Amygdala (tissue), 56 donors: ENCODE measurements at regions not wholly inside any gene's neighbourhood (a gene's known extent, or its start where the extent isn't known, plus 50 kb on each side); places are given as distances from the start of the nearest gene placed in this dataset.
"Not testable (repeated sequence)": the region's sequence is repeated elsewhere in the genome, so short reads cannot be mapped to it uniquely, and the experiment has no call there.

Experiments
- DNase-seq, 56 donors: peaks; one replicate each; lab custom pipeline; 2025; lab: John Stamatoyannopoulos, UW

GRCh38 chr3:146382386-146382785 lies 87.0 kb downstream of the PLSCR2 start:
- no peak for DNase-seq

GRCh38 chr3:146380046-146380445 lies 89.3 kb downstream of the PLSCR2 start:
- DNase-seq = no peak

GRCh38 chr3:146375219-146375618 lies 94.1 kb downstream of the PLSCR2 start:
- no peak for DNase-seq

GRCh38 chr3:146374146-146374545 lies 95.2 kb downstream of the PLSCR2 start:
- DNase-seq = no peak

GRCh38 chr3:146371902-146372301 lies 97.5 kb downstream of the PLSCR2 start:
- DNase-seq = no peak

- DNase-seq = no peak
Observed at GRCh38 chr3:146368882-146369523, 100.4 kb downstream of the PLSCR2 start.

GRCh38 chr3:146359841-146360240 lies 108.9 kb upstream of the PLSCR4 start:
- no peak for DNase-seq

- DNase-seq = not testable (repeated sequence)
Observed at GRCh38 chr3:146354421-146354820, 103.5 kb upstream of the PLSCR4 start.

- DNase-seq = no peak
Observed at GRCh38 chr3:146350852-146351251, 99.9 kb upstream of the PLSCR4 start.

GRCh38 chr3:146345900-146346299 lies 95.0 kb upstream of the PLSCR4 start:
- DNase-seq = no peak

GRCh38 chr3:146343551-146343950 lies 92.6 kb upstream of the PLSCR4 start:
- no peak for DNase-seq

GRCh38 chr3:146342989-146343388 lies 92.1 kb upstream of the PLSCR4 start:
- no peak for DNase-seq

- no peak for DNase-seq
Observed at GRCh38 chr3:146339349-146339748, 88.4 kb upstream of the PLSCR4 start.

- DNase-seq = no peak
Observed at GRCh38 chr3:146337991-146338390, 87.1 kb upstream of the PLSCR4 start.

GRCh38 chr3:146335386-146335785 lies 84.5 kb upstream of the PLSCR4 start:
- DNase-seq = no peak

- DNase-seq = peak in 8 of 56 donors; percentile 1 to 10 (median 6)
Observed at GRCh38 chr3:146334151-146334550, 83.2 kb upstream of the PLSCR4 start.

- DNase-seq = no peak
Observed at GRCh38 chr3:146331967-146332366, 81.1 kb upstream of the PLSCR4 start.

GRCh38 chr3:146326875-146327543 lies 76.1 kb upstream of the PLSCR4 start:
- peak in 9 of 56 donors; percentile 2 to 36 (median 9) for DNase-seq

- no peak for DNase-seq
Observed at GRCh38 chr3:146325170-146325569, 74.3 kb upstream of the PLSCR4 start.

GRCh38 chr3:146322216-146322817 lies 71.4 kb upstream of the PLSCR4 start:
- no peak for DNase-seq

- no peak for DNase-seq
Observed at GRCh38 chr3:146314871-146315270, 64.0 kb upstream of the PLSCR4 start.

GRCh38 chr3:146313746-146314111 lies 62.8 kb upstream of the PLSCR4 start:
- DNase-seq = peak in 1 of 56 donors; percentile 4
